GM12865 (cell line): ENCODE measurements at regions not wholly inside any gene's neighbourhood (a gene's known extent, or its start where the extent isn't known, plus 50 kb on each side); places are given as distances from the start of the nearest gene placed in this dataset.

Experiments
- DNase-seq: peaks from one replicate; pipeline ENCODE4 v3.0.0; 2010; ENCODE audit warnings: low read depth
- H3K4me3 ChIP-seq: 2 replicates; pipeline ENCODE4 v1.5.1; 2011; ENCODE audit warnings: mild to moderate bottlenecking, low read depth, low read length, control low read depth
- TF ChIP-seq, protein P1 (sequence below): IDR thresholded peaks from 2 replicates; pipeline ENCODE4 v1.5.1; 2011; ENCODE audit warnings: low read length, control low read depth, low read depth, inconsistent platforms; ENCODE audit not compliant: insufficient read depth; ENCODE audit errors: missing control alignments

- TF ChIP-seq, protein P1, sequence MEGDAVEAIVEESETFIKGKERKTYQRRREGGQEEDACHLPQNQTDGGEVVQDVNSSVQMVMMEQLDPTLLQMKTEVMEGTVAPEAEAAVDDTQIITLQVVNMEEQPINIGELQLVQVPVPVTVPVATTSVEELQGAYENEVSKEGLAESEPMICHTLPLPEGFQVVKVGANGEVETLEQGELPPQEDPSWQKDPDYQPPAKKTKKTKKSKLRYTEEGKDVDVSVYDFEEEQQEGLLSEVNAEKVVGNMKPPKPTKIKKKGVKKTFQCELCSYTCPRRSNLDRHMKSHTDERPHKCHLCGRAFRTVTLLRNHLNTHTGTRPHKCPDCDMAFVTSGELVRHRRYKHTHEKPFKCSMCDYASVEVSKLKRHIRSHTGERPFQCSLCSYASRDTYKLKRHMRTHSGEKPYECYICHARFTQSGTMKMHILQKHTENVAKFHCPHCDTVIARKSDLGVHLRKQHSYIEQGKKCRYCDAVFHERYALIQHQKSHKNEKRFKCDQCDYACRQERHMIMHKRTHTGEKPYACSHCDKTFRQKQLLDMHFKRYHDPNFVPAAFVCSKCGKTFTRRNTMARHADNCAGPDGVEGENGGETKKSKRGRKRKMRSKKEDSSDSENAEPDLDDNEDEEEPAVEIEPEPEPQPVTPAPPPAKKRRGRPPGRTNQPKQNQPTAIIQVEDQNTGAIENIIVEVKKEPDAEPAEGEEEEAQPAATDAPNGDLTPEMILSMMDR: no peak
- DNase-seq: no peak
- H3K4me3 ChIP-seq: no peak overlapping the region
Observed at GRCh38 chr1:96329121-96329520, 392.5 kb upstream of the PTBP2 start.

GRCh38 chr1:96331596-96331995 lies 390.0 kb upstream of the PTBP2 start:
- TF ChIP-seq, protein P1: no peak
- no peak overlapping the region for H3K4me3 ChIP-seq
- no peak for DNase-seq

DNA sequence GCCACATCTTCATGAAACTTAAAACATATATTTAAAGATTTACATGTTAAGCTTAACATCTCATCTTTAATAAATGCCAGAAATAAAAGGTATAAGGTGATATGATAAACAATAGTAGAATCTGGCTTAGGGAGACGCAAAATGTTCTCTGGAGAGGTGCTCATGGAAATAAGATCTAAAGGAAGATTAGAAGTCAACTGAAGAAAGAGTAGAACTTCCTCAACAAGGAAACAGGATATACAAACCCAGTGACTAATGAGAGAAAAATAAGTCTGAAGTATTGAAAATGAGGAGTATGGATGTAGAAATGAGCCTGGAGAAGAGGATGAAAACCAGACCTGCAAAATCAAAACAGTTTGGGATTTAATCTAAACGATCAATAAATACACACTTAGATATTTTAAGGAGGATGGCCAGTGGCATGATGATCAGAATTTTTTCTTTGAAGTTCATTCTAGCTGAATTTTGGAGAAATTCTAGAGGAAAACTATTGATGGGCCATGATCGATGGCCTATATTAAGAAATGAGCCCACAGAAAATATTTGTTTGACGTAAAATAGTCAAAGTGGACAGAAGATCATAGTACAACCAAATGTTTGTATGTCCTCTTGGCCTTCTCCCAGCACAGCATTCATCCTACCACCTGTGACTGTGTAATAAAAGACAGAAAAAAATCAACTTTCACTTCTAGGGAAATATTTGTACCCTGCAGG lies 387.9 kb upstream of the PTBP2 start:
- TF ChIP-seq, protein P1: no peak
- H3K4me3 ChIP-seq: no peak overlapping the region
- DNase-seq: no peak

DNA sequence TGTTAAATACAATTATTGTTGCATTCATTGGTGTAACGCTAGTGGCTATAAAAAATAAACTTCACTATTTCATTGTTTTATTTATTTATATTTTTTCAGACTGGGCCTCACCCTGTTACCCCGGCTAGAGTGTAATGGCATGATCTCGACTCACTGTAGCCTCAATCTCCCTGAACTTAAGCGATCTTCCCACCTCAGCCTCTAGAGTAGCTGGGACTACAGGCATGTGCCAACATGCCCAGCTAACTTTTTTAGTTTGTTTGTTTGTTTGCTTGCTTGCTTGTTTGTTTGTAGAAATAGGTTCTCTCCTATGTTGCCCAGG lies 387.4 kb upstream of the PTBP2 start:
- DNase-seq: no peak
- TF ChIP-seq, protein P1: no peak
- no peak overlapping the region for H3K4me3 ChIP-seq

DNA sequence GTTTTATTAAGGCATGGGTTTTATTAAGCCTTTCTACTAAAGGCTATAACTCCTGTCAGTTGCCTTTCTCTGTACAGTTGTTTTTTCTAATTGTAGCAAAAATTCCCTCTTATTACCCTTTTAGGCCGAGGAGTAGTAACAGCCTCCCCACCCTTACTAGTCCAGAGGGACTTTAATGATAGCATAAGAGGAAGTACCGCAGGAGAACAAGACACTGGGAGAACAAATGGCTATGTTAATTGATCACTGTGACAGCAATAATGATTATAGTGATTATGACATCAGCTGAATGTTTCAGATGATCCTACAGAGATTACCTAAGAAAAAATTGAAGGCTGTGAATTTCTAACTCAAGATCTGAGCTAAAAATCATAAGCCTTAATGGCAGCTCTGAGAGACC lies 383.0 kb upstream of the PTBP2 start:
- no peak overlapping the region for H3K4me3 ChIP-seq
- TF ChIP-seq, protein P1: no peak
- no peak for DNase-seq

GRCh38 chr1:96340686-96341085 lies 380.9 kb upstream of the PTBP2 start:
- TF ChIP-seq, protein P1: no peak
- no peak overlapping the region for H3K4me3 ChIP-seq
- DNase-seq: no peak

DNA sequence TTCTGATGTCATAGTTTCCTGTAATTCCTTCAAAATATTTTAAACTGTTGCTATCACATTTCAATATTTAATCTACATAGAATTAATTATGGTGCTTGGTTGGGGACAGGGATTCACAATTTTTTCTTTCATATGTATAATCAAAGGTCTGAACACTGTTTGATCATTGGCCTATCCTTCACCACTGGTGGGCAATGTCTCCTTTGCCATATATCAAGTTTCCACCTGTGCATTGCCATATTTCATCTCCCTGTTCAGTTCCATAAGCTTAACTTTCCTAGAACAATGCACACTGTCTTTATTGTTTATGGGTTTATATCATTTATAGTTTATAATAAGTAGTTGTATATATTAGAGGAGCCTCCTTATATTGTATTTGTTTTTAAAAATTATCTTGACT lies 374.9 kb upstream of the PTBP2 start:
- TF ChIP-seq, protein P1: no peak
- no peak overlapping the region for H3K4me3 ChIP-seq
- no peak for DNase-seq
